ENCODE measurements at regions not wholly inside any gene's neighbourhood (a gene's known extent, or its start where the extent isn't known, plus 50 kb on each side); places are given as distances from the start of the nearest gene placed in this dataset.

DNA sequence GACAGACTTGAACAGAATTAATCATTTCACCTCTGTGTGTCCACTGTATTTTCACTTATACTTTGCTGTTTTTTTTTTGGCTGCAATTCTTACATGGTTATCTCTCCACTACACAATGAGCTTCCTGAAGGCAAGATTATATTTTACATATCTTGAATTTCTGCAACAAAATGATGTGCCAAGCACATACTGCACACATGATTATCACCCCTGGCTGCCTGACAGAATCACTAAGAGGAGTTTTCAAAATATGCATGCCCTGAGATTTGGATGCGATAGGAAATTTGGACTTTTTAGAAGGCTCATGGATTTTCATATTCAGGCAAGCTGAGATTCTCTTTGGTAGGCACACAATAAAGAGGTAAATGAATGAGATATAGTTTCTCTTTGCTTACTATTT lies 1162.1 kb upstream of the IGFBP7 start:
- H3K4me1 ChIP-seq (ENCODE audit: control insufficient read depth, low read depth, low read length) = no peaks in the 10 kb centered on the region
- no peak overlapping the region for H2BK5ac ChIP-seq (ENCODE audit: low read length)
- no peak overlapping the region for H3K23ac ChIP-seq (ENCODE audit: low read length)
- no peaks in the 10 kb centered on the region for H3K27me3 ChIP-seq (ENCODE audit: insufficient read depth, low read length, poor library complexity)
- H3K79me1 ChIP-seq (ENCODE audit: low read length) = no peaks in the 10 kb centered on the region
- no CpG with 5 or more reads among the region's 1 CpG for WGBS (ENCODE audit: extremely low coverage, insufficient coverage, low lambda C conversion rate)
- H3K36me3 ChIP-seq (ENCODE audit: control insufficient read depth, insufficient read depth, low read length) = no peaks in the 10 kb centered on the region
- no peak overlapping the region for H3K4me3 ChIP-seq (ENCODE audit: low read length)
- H2BK120ac ChIP-seq (ENCODE audit: low read depth, low read length) = no peak overlapping the region
- no peak overlapping the region for H2BK15ac ChIP-seq (replicated peaks; ENCODE audit: low read depth)
- no peak overlapping the region for H4K5ac ChIP-seq (ENCODE audit: low read length)
- no peak overlapping the region for H3K18ac ChIP-seq (ENCODE audit: low read length)
- H3K27ac ChIP-seq (ENCODE audit: low read depth, low read length) = no peak overlapping the region
- no peaks in the 10 kb centered on the region for H3K79me2 ChIP-seq (ENCODE audit: control insufficient read depth, insufficient read depth, low read length)
- H4K8ac ChIP-seq (ENCODE audit: low read depth, low read length) = no peak overlapping the region
- H3K4me2 ChIP-seq (ENCODE audit: low read length) = no peak overlapping the region
- no peak overlapping the region for H3K56ac ChIP-seq (ENCODE audit: low read length)
- no peak for DNase-seq
- no peak overlapping the region for H3K9ac ChIP-seq (ENCODE audit: low read length)
- H2AK5ac ChIP-seq (ENCODE audit: low read length) = no peak overlapping the region
- no peak overlapping the region for H3K4ac ChIP-seq (ENCODE audit: low read depth, low read length)

DNA sequence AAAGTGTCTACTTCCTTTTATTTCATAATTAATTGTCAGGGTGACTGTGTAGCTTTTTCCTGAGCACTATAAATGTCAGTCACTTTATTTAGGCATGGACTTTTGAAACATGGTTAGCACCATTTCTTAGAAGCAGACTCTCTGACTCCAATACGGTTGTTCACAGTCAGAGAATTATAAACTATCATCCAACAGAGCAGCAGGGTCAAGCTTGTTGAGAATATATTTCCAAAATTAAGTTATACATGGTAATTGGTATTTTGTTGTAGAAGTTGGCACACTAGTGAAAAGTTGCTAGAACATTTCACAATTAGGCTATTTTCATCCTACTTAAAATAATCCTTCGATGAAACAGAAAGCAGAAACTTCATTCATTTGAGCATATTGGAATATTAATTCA lies 1155.5 kb upstream of the IGFBP7 start:
- DNase-seq = no peak
- H3K36me3 ChIP-seq (ENCODE audit: control insufficient read depth, insufficient read depth, low read length) = no peaks in the 10 kb centered on the region
- H3K27me3 ChIP-seq (ENCODE audit: insufficient read depth, low read length, poor library complexity) = no peaks in the 10 kb centered on the region
- H3K4me2 ChIP-seq (ENCODE audit: low read length) = no peak overlapping the region
- H3K9ac ChIP-seq (ENCODE audit: low read length) = no peak overlapping the region
- no peak overlapping the region for H4K8ac ChIP-seq (ENCODE audit: low read depth, low read length)
- WGBS (ENCODE audit: extremely low coverage, insufficient coverage, low lambda C conversion rate) = no CpG with 5 or more reads among the region's 2 CpGs
- H3K18ac ChIP-seq (ENCODE audit: low read length) = no peak overlapping the region
- no peak overlapping the region for H2BK15ac ChIP-seq (replicated peaks; ENCODE audit: low read depth)
- no peaks in the 10 kb centered on the region for H3K79me2 ChIP-seq (ENCODE audit: control insufficient read depth, insufficient read depth, low read length)
- H2AK5ac ChIP-seq (ENCODE audit: low read length) = no peak overlapping the region
- H3K27ac ChIP-seq (ENCODE audit: low read depth, low read length) = no peak overlapping the region
- H3K4ac ChIP-seq (ENCODE audit: low read depth, low read length) = no peak overlapping the region
- no peaks in the 10 kb centered on the region for H3K79me1 ChIP-seq (ENCODE audit: low read length)
- no peak overlapping the region for H2BK5ac ChIP-seq (ENCODE audit: low read length)
- H3K23ac ChIP-seq (ENCODE audit: low read length) = no peak overlapping the region
- no peak overlapping the region for H3K56ac ChIP-seq (ENCODE audit: low read length)
- H3K4me3 ChIP-seq (ENCODE audit: low read length) = no peak overlapping the region
- no peak overlapping the region for H2BK120ac ChIP-seq (ENCODE audit: low read depth, low read length)
- H3K4me1 ChIP-seq (ENCODE audit: control insufficient read depth, low read depth, low read length) = no peaks in the 10 kb centered on the region
- H4K5ac ChIP-seq (ENCODE audit: low read length) = no peak overlapping the region

DNA sequence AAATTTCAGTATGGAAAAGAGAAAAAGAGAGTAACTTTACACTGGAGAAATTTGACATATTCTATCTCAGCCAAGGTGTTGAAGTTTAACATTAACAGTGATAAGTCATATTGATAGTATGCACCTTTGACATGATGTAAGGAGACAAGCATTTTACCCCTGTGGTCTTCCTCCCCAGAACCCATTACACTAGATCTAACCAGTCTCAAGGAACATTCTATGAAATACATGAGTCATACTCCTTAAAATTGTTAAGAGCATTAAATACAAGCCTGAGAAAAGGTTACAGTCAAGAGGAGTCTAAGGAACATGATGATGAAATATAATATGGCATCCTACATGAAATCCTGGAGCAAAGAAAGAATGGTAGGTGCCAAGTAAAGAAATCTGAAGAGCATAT lies 1151.3 kb upstream of the IGFBP7 start:
- H3K4me2 ChIP-seq (ENCODE audit: low read length) = no peak overlapping the region
- H3K27ac ChIP-seq (ENCODE audit: low read depth, low read length) = no peak overlapping the region
- H3K4ac ChIP-seq (ENCODE audit: low read depth, low read length) = no peak overlapping the region
- H3K18ac ChIP-seq (ENCODE audit: low read length) = no peak overlapping the region
- no peak overlapping the region for H2BK15ac ChIP-seq (replicated peaks; ENCODE audit: low read depth)
- no peaks in the 10 kb centered on the region for H3K79me2 ChIP-seq (ENCODE audit: control insufficient read depth, insufficient read depth, low read length)
- H2BK120ac ChIP-seq (ENCODE audit: low read depth, low read length) = no peak overlapping the region
- no peak overlapping the region for H3K9ac ChIP-seq (ENCODE audit: low read length)
- no peak overlapping the region for H3K56ac ChIP-seq (ENCODE audit: low read length)
- H3K4me3 ChIP-seq (ENCODE audit: low read length) = no peak overlapping the region
- H2AK5ac ChIP-seq (ENCODE audit: low read length) = no peak overlapping the region
- H3K27me3 ChIP-seq (ENCODE audit: insufficient read depth, low read length, poor library complexity) = no peaks in the 10 kb centered on the region
- no peak overlapping the region for H4K8ac ChIP-seq (ENCODE audit: low read depth, low read length)
- H3K36me3 ChIP-seq (ENCODE audit: control insufficient read depth, insufficient read depth, low read length) = no peaks in the 10 kb centered on the region
- H3K79me1 ChIP-seq (ENCODE audit: low read length) = no peaks in the 10 kb centered on the region
- H2BK5ac ChIP-seq (ENCODE audit: low read length) = no peak overlapping the region
- no peak overlapping the region for H3K23ac ChIP-seq (ENCODE audit: low read length)
- no peaks in the 10 kb centered on the region for H3K4me1 ChIP-seq (ENCODE audit: control insufficient read depth, low read depth, low read length)
- peak; percentile 6 for DNase-seq
- no peak overlapping the region for H4K5ac ChIP-seq (ENCODE audit: low read length)

DNA sequence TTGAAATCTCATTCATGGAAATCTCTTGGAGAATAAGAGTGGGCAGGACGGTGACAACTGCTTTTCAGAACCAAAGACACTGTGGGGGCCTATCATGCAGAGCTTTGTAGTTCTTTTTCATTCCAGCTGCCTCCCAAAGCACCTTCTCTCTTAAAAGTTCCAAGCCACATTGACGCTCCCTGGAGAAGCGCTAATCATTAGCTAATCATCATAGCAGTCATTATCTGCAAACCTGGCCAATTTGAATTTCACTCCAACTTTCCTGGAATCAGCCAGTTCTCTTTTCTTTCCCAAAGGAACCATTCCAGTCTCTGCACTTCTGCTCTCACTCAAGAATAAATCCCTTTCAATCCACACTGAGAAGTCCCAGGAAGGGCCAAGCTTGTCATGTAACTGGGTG lies 1144.1 kb upstream of the IGFBP7 start:
- Histone ChIP-seq H3K79me2 (ENCODE audit: control insufficient read depth, insufficient read depth, low read length) (no peaks in the 10 kb centered on the region), H3K4me2 (ENCODE audit: low read length) (no peak overlapping the region), H2AK5ac (ENCODE audit: low read length) (no peak overlapping the region), H3K18ac (ENCODE audit: low read length) (no peak overlapping the region), H2BK5ac (ENCODE audit: low read length) (no peak overlapping the region), H3K56ac (ENCODE audit: low read length) (no peak overlapping the region), H3K36me3 (ENCODE audit: control insufficient read depth, insufficient read depth, low read length) (no peaks in the 10 kb centered on the region), H3K79me1 (ENCODE audit: low read length) (no peaks in the 10 kb centered on the region), H4K5ac (ENCODE audit: low read length) (no peak overlapping the region), H3K9ac (ENCODE audit: low read length) (no peak overlapping the region), H3K27ac (ENCODE audit: low read depth, low read length) (no peak overlapping the region), H3K4ac (ENCODE audit: low read depth, low read length) (no peak overlapping the region), H3K23ac (ENCODE audit: low read length) (no peak overlapping the region), H3K4me1 (ENCODE audit: control insufficient read depth, low read depth, low read length) (no peaks in the 10 kb centered on the region), H2BK15ac (replicated peaks; ENCODE audit: low read depth) (no peak overlapping the region), H3K27me3 (ENCODE audit: insufficient read depth, low read length, poor library complexity) (no peaks in the 10 kb centered on the region), H3K4me3 (ENCODE audit: low read length) (no peak overlapping the region), H4K8ac (ENCODE audit: low read depth, low read length) (no peak overlapping the region), H2BK120ac (ENCODE audit: low read depth, low read length) (no peak overlapping the region)
- DNase-seq = peak; percentile 16
- WGBS (ENCODE audit: extremely low coverage, insufficient coverage, low lambda C conversion rate) = no CpG with 5 or more reads among the region's 3 CpGs

DNA sequence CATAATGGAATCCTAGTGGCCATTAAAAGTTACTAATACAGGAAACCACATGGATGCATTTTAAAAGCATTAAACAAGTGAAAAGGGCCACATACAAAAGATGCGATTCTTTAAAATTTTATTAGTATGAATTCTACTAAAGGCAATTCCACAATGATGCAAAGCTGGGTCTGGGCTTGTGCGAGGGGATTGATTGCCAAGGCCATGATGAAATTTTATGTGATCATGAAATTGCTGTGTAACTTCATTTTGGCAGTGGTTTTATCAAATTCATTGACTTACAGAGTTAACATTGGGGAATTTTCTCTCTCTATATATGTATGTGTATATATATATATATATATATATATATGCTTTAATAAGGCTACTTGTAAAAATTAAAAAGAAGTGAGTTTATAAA lies 1142.5 kb upstream of the IGFBP7 start:
- no peak for DNase-seq
- H3K4me2 ChIP-seq (ENCODE audit: low read length) = no peak overlapping the region
- H3K79me1 ChIP-seq (ENCODE audit: low read length) = no peaks in the 10 kb centered on the region
- H3K56ac ChIP-seq (ENCODE audit: low read length) = no peak overlapping the region
- no peaks in the 10 kb centered on the region for H3K4me1 ChIP-seq (ENCODE audit: control insufficient read depth, low read depth, low read length)
- no peak overlapping the region for H2AK5ac ChIP-seq (ENCODE audit: low read length)
- H3K23ac ChIP-seq (ENCODE audit: low read length) = no peak overlapping the region
- no peak overlapping the region for H4K5ac ChIP-seq (ENCODE audit: low read length)
- no peak overlapping the region for H3K27ac ChIP-seq (ENCODE audit: low read depth, low read length)
- H3K9ac ChIP-seq (ENCODE audit: low read length) = no peak overlapping the region
- H2BK5ac ChIP-seq (ENCODE audit: low read length) = no peak overlapping the region
- H2BK15ac ChIP-seq (replicated peaks; ENCODE audit: low read depth) = no peak overlapping the region
- H2BK120ac ChIP-seq (ENCODE audit: low read depth, low read length) = no peak overlapping the region
- H3K36me3 ChIP-seq (ENCODE audit: control insufficient read depth, insufficient read depth, low read length) = no peaks in the 10 kb centered on the region
- no peak overlapping the region for H3K4me3 ChIP-seq (ENCODE audit: low read length)
- H3K27me3 ChIP-seq (ENCODE audit: insufficient read depth, low read length, poor library complexity) = no peaks in the 10 kb centered on the region
- no peaks in the 10 kb centered on the region for H3K79me2 ChIP-seq (ENCODE audit: control insufficient read depth, insufficient read depth, low read length)
- H3K4ac ChIP-seq (ENCODE audit: low read depth, low read length) = no peak overlapping the region
- H4K8ac ChIP-seq (ENCODE audit: low read depth, low read length) = no peak overlapping the region
- WGBS (ENCODE audit: extremely low coverage, insufficient coverage, low lambda C conversion rate) = no CpG with 5 or more reads among the region's 2 CpGs
- no peak overlapping the region for H3K18ac ChIP-seq (ENCODE audit: low read length)

DNA sequence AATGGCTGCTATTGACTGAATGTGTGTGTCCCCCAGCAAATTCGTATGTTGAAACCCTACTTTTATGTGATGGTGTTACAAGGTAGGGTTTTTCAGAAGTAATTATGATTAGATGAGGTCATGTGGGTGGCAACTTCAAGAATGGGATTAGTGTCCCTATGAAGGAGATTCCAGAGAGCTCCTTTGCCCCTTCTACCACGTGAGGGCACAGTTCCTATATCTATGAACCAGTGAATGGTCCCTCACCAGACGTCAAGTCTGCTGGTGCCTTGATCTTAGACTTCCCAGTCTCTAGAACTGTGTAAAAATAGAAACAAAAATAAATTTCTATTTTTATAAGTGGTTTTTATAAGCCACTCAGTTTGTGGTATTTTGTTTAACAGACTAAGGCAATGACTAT lies 1137.6 kb upstream of the IGFBP7 start:
- H3K4me3 ChIP-seq (ENCODE audit: low read length) = no peak overlapping the region
- H2AK5ac ChIP-seq (ENCODE audit: low read length) = no peak overlapping the region
- H3K36me3 ChIP-seq (ENCODE audit: control insufficient read depth, insufficient read depth, low read length) = no peaks in the 10 kb centered on the region
- no peak overlapping the region for H2BK15ac ChIP-seq (replicated peaks; ENCODE audit: low read depth)
- H3K4me1 ChIP-seq (ENCODE audit: control insufficient read depth, low read depth, low read length) = no peaks in the 10 kb centered on the region
- H3K79me2 ChIP-seq (ENCODE audit: control insufficient read depth, insufficient read depth, low read length) = no peaks in the 10 kb centered on the region
- no peak overlapping the region for H4K5ac ChIP-seq (ENCODE audit: low read length)
- no peak overlapping the region for H2BK120ac ChIP-seq (ENCODE audit: low read depth, low read length)
- H3K18ac ChIP-seq (ENCODE audit: low read length) = no peak overlapping the region
- no CpG with 5 or more reads among the region's 3 CpGs for WGBS (ENCODE audit: extremely low coverage, insufficient coverage, low lambda C conversion rate)
- H4K8ac ChIP-seq (ENCODE audit: low read depth, low read length) = no peak overlapping the region
- no peak overlapping the region for H3K4ac ChIP-seq (ENCODE audit: low read depth, low read length)
- H3K9ac ChIP-seq (ENCODE audit: low read length) = no peak overlapping the region
- H3K27me3 ChIP-seq (ENCODE audit: insufficient read depth, low read length, poor library complexity) = no peaks in the 10 kb centered on the region
- H3K79me1 ChIP-seq (ENCODE audit: low read length) = no peaks in the 10 kb centered on the region
- peak; percentile 76 for DNase-seq
- H3K4me2 ChIP-seq (ENCODE audit: low read length) = no peak overlapping the region
- H2BK5ac ChIP-seq (ENCODE audit: low read length) = no peak overlapping the region
- H3K27ac ChIP-seq (ENCODE audit: low read depth, low read length) = no peak overlapping the region
- H3K56ac ChIP-seq (ENCODE audit: low read length) = no peak overlapping the region
- H3K23ac ChIP-seq (ENCODE audit: low read length) = no peak overlapping the region

Data from mesendoderm (in vitro differentiated cells).